ENCODE measurements at regions not wholly inside any gene's neighbourhood (a gene's known extent, or its start where the extent isn't known, plus 50 kb on each side); places are given as distances from the start of the nearest gene placed in this dataset.

- TF ChIP-seq PATZ1 (CRISPR knock-in tag; IDR thresholded peaks at IDR 0.05; ENCODE audit: borderline replicate concordance), result no peak
- TF ChIP-seq ZC3H10 (CRISPR knock-in tag; IDR thresholded peaks at IDR 0.05), result no peak
- no peak for TF ChIP-seq TCF4 (CRISPR knock-in tag; IDR thresholded peaks at IDR 0.05; ENCODE audit: borderline replicate concordance)
- TF ChIP-seq ZNF8 (CRISPR knock-in tag; IDR thresholded peaks at IDR 0.05), result no peak
- TF ChIP-seq TOX (CRISPR knock-in tag; IDR thresholded peaks at IDR 0.05; ENCODE audit: borderline replicate concordance), result no peak
- TF ChIP-seq BACH2 (CRISPR knock-in tag; IDR thresholded peaks at IDR 0.05; ENCODE audit: borderline replicate concordance), result no peak
- no peak for TF ChIP-seq PPARA (CRISPR knock-in tag; IDR thresholded peaks at IDR 0.05; ENCODE audit: borderline replicate concordance)
- TF ChIP-seq ARNTL (CRISPR knock-in tag; IDR thresholded peaks at IDR 0.05; ENCODE audit: borderline replicate concordance, low read depth), result no peak
- no peak for TF ChIP-seq POU6F1 (CRISPR knock-in tag; IDR thresholded peaks at IDR 0.05; ENCODE audit: borderline replicate concordance, low read depth)
- no peak for TF ChIP-seq GLIS3 (CRISPR knock-in tag; IDR thresholded peaks at IDR 0.05)
- TF ChIP-seq ZFP3 (CRISPR knock-in tag; IDR thresholded peaks at IDR 0.05), result no peak
- TF ChIP-seq ZFP30 (CRISPR knock-in tag; IDR thresholded peaks at IDR 0.05), result no peak
- no peak for TF ChIP-seq SNAI2 (CRISPR knock-in tag; IDR thresholded peaks at IDR 0.05)
These were observed 116.8 kb downstream of the WSCD1 start for GRCh38 chr17:6186998-6187397.

All from SK-N-SH treated with all-trans-retinoic acid at 6 μM for 48 hours (cell line).